GM18507 (cell line): ENCODE measurements at regions not wholly inside any gene's neighbourhood (a gene's known extent, or its start where the extent isn't known, plus 50 kb on each side); places are given as distances from the start of the nearest gene placed in this dataset.

Source experiments
- DNase-seq: peaks from one replicate; pipeline ENCODE4 v3.0.0; 2011; ENCODE audit warnings: low read depth; ENCODE audit not compliant: insufficient read length; ENCODE audit errors: extremely low spot score
- FAIRE-seq: peaks from 2 replicates; lab custom pipeline; 2011; peaks lifted over from hg19 to GRCh38; lab: Jason Lieb, UNC

GRCh38 chr11:119525180-119525866 lies 102.4 kb upstream of the THY1 start:
- peak; percentile 56 for FAIRE-seq

GRCh38 chr11:119523539-119524157 lies 100.7 kb upstream of the THY1 start:
- no peak for DNase-seq
- FAIRE-seq = no peak

More at GRCh38 chr11:119525180-119525866, 102.4 kb upstream of the THY1 start:
- no peak for DNase-seq

GRCh38 chr11:119522609-119523008 lies 99.6 kb upstream of the THY1 start:
- DNase-seq (no peak), FAIRE-seq (no peak)

- no peak for FAIRE-seq
- no peak for DNase-seq
Measured at GRCh38 chr11:119521551-119521950, 98.6 kb upstream of the THY1 start.

- no peak for DNase-seq
- FAIRE-seq = no peak
Measured at GRCh38 chr11:119520966-119521365, 98.0 kb upstream of the THY1 start.

GRCh38 chr11:119520400-119520799 lies 97.4 kb upstream of the THY1 start:
- DNase-seq = no peak
- FAIRE-seq = no peak

GRCh38 chr11:119519796-119520195 lies 96.8 kb upstream of the THY1 start:
- FAIRE-seq (no peak), DNase-seq (no peak)

GRCh38 chr11:119518746-119519730 lies 96.1 kb upstream of the THY1 start:
- DNase-seq (no peak), FAIRE-seq (no peak)

- FAIRE-seq (no peak), DNase-seq (no peak)
Measured at GRCh38 chr11:119515771-119516400, 92.9 kb upstream of the THY1 start.

GRCh38 chr11:119513806-119514170 lies 90.8 kb upstream of the THY1 start:
- no peak for FAIRE-seq
- no peak for DNase-seq

- DNase-seq = no peak
- FAIRE-seq = no peak
Measured at GRCh38 chr11:119513131-119513805, 90.3 kb upstream of the THY1 start.

GRCh38 chr11:119512369-119512768 lies 89.4 kb upstream of the THY1 start:
- FAIRE-seq = peak; percentile 39
- no peak for DNase-seq

- DNase-seq = no peak
- FAIRE-seq = no peak
Measured at GRCh38 chr11:119511614-119512306, 88.8 kb upstream of the THY1 start.

- DNase-seq (peak; percentile 42), FAIRE-seq (peak; percentile 93)
Measured at GRCh38 chr11:119509969-119510401, 87.0 kb upstream of the THY1 start.

- no peak for DNase-seq
- no peak for FAIRE-seq
Measured at GRCh38 chr11:119509282-119509841, 86.4 kb upstream of the THY1 start.

- DNase-seq = no peak
- no peak for FAIRE-seq
Measured at GRCh38 chr11:119506436-119506835, 83.5 kb upstream of the THY1 start.

- DNase-seq = no peak
- FAIRE-seq = no peak
Measured at GRCh38 chr11:119505861-119506260, 82.9 kb upstream of the THY1 start.

- FAIRE-seq (no peak), DNase-seq (no peak)
Measured at GRCh38 chr11:119505071-119505470, 82.1 kb upstream of the THY1 start.
